Stimulated activated effector memory CD8-positive, alpha-beta T cell treated with anti-CD3 and anti-CD28 coated beads, Interleukin-12 subunit alpha, Interleukin-12 subunit beta, amount 100 ng/mL, for 72 hours (primary cell): ENCODE measurements at regions not wholly inside any gene's neighbourhood (a gene's known extent, or its start where the extent isn't known, plus 50 kb on each side); places are given as distances from the start of the nearest gene placed in this dataset.

ENCODE experiments used
- ATAC-seq: fragments of 150-1000 bp; cut with Tn5 transposase; 2 replicates; pipeline ENCODE4 v1.10.0; 2021
- DNase-seq, 2 donors: peaks; one replicate each; pipeline ENCODE4 v3.0.0; 2021 to 2022; ENCODE audit warnings: low spot score in 2 of 2
- H3K27ac Mint-ChIP-seq: one replicate; pipeline ENCODE4 v1.8.0; 2022; ENCODE audit warnings: mild to moderate bottlenecking, mixed read lengths
- H3K36me3 Mint-ChIP-seq: one replicate; pipeline ENCODE4 v1.8.0; 2022; ENCODE audit warnings: mild to moderate bottlenecking, mixed read lengths
- H3K4me1 Mint-ChIP-seq: one replicate; pipeline ENCODE4 v1.8.0; 2022; ENCODE audit warnings: mixed read lengths
- H3K4me3 Mint-ChIP-seq: one replicate; pipeline ENCODE4 v1.8.0; 2022; ENCODE audit warnings: mild to moderate bottlenecking, mixed read lengths
- H3K9me3 Mint-ChIP-seq: one replicate; pipeline ENCODE4 v1.8.0; 2022; ENCODE audit warnings: mixed read lengths

DNA sequence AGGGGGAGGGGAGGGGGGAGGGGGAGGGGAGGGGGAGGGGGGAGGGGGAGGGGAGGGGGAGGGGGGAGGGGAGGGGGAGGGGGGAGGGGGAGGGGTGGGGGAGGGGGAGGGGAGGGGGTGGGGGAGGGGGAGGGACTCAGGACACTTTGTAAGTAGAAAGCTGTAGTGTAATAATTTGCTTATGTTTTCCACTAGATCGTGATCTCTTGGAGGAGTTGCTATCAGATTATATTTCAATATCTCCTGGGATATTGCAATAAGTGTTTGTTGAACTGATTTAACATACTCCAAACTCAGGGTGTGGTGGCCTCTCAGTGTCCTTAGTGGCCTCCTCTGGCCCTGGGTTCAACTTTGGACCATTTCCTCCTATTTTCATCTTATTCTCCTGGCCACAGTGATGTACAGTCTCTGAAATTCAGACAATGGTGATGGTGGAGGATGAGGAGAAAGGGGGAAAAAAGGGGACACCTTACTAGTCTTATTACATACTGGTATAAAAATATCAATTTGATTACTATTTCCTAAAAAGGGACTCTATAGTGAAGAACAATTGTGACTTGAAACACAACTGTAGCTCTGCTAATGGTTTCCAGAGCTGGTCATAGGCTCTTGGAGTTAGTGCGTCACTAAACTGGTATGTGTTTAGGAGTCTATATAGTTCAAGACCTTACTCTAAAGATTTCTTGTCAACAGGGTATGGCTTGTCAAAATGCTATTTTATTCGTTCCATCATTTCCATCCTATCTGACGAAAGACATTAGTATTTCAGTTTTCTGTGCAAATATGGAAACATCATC lies 89.6 kb downstream of the DDX1 start:
- peaks cover 3% of the 10 kb centered on the region for H3K9me3 Mint-ChIP-seq
- H3K4me3 Mint-ChIP-seq: no peak overlapping the region
- ATAC-seq: no peak
- no peaks in the 10 kb centered on the region for H3K36me3 Mint-ChIP-seq
- H3K27ac Mint-ChIP-seq: no peak overlapping the region
- no peak for DNase-seq
- H3K4me1 Mint-ChIP-seq: no peaks in the 10 kb centered on the region

GRCh38 chr2:15682354-15682753 lies 90.7 kb downstream of the DDX1 start:
- H3K36me3 Mint-ChIP-seq: no peaks in the 10 kb centered on the region
- ATAC-seq (no peak), DNase-seq (no peak)
- H3K9me3 Mint-ChIP-seq: peaks cover 3% of the 10 kb centered on the region
- H3K4me1 Mint-ChIP-seq: no peaks in the 10 kb centered on the region
- no peak overlapping the region for H3K27ac Mint-ChIP-seq
- no peak overlapping the region for H3K4me3 Mint-ChIP-seq

GRCh38 chr2:15684161-15685039 lies 92.7 kb downstream of the DDX1 start:
- H3K4me3 Mint-ChIP-seq: no peak overlapping the region
- no peak overlapping the region for H3K27ac Mint-ChIP-seq
- ATAC-seq (peak; percentile 11), DNase-seq (no peak)
- H3K4me1 Mint-ChIP-seq: no peaks in the 10 kb centered on the region
- peaks cover 3% of the 10 kb centered on the region for H3K9me3 Mint-ChIP-seq
- no peaks in the 10 kb centered on the region for H3K36me3 Mint-ChIP-seq

DNA sequence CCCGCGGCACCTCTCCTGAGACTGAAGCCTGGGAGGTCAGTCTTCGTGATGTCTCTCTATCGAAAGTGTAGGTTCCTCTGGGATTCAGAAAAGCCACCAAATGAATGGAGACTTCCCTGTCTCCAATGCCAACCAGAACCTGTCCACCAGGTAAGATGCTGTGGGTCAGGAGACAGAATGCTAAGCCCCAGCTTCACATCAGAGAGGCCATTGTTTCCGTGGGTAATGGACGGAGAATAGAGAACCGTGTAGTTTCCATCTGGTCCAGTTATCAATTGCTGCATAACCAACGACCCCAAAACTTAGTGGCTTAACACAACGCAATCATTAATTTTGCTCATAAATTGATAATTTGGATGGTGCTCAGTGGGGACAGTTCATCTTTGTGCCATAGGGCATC lies 93.5 kb downstream of the DDX1 start:
- DNase-seq (no peak), ATAC-seq (no peak)
- no peak overlapping the region for H3K4me3 Mint-ChIP-seq
- H3K27ac Mint-ChIP-seq: no peak overlapping the region
- no peaks in the 10 kb centered on the region for H3K4me1 Mint-ChIP-seq
- H3K36me3 Mint-ChIP-seq: no peaks in the 10 kb centered on the region
- no peaks in the 10 kb centered on the region for H3K9me3 Mint-ChIP-seq

DNA sequence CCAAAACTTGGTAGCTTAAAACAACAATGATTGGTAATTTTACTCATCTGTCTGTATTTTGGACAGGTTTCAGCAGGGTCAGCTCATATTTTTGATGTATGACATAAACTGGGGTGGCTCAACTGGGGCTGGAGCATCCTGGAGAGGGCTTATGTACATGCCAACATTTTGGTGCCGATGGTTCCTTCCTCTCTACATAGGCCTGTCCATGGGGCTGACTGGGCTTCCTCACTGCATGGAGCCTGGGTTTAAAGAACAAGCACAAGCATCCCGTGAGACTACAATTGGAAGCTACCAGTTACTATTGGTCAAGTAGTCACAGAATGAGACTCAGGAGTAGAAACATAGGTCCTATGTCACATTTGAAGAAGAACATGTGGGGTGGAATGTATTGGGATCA lies 95.0 kb downstream of the DDX1 start:
- no peak for ATAC-seq
- no peak for DNase-seq
- no peaks in the 10 kb centered on the region for H3K9me3 Mint-ChIP-seq
- no peaks in the 10 kb centered on the region for H3K4me1 Mint-ChIP-seq
- no peak overlapping the region for H3K4me3 Mint-ChIP-seq
- no peaks in the 10 kb centered on the region for H3K36me3 Mint-ChIP-seq
- no peak overlapping the region for H3K27ac Mint-ChIP-seq

- no peaks in the 10 kb centered on the region for H3K36me3 Mint-ChIP-seq
- no peak for DNase-seq
- no peaks in the 10 kb centered on the region for H3K9me3 Mint-ChIP-seq
- H3K4me3 Mint-ChIP-seq: no peak overlapping the region
- H3K4me1 Mint-ChIP-seq: no peaks in the 10 kb centered on the region
- no peak overlapping the region for H3K27ac Mint-ChIP-seq
- no peak for ATAC-seq
These were observed 95.6 kb downstream of the DDX1 start for GRCh38 chr2:15687243-15687642.

- no peak for ATAC-seq
- no peak overlapping the region for H3K4me3 Mint-ChIP-seq
- no peak overlapping the region for H3K27ac Mint-ChIP-seq
- H3K36me3 Mint-ChIP-seq: no peaks in the 10 kb centered on the region
- H3K9me3 Mint-ChIP-seq: no peaks in the 10 kb centered on the region
- no peak for DNase-seq
- H3K4me1 Mint-ChIP-seq: no peaks in the 10 kb centered on the region
These were observed 96.1 kb downstream of the DDX1 start for GRCh38 chr2:15687720-15688119.

- Mint-ChIP-seq H3K4me1 (no peaks in the 10 kb centered on the region), H3K9me3 (no peaks in the 10 kb centered on the region), H3K36me3 (no peaks in the 10 kb centered on the region), H3K4me3 (no peak overlapping the region), H3K27ac (no peak overlapping the region)
- ATAC-seq: no peak
- no peak for DNase-seq
These were observed 97.4 kb downstream of the DDX1 start for GRCh38 chr2:15688924-15689568.

- Mint-ChIP-seq H3K36me3 (no peaks in the 10 kb centered on the region), H3K4me3 (no peak overlapping the region), H3K9me3 (no peaks in the 10 kb centered on the region), H3K27ac (no peak overlapping the region), H3K4me1 (no peaks in the 10 kb centered on the region)
- DNase-seq (no peak), ATAC-seq (no peak)
These were observed 98.0 kb downstream of the DDX1 start for GRCh38 chr2:15689654-15690053.

- Mint-ChIP-seq H3K36me3 (no peaks in the 10 kb centered on the region), H3K9me3 (no peaks in the 10 kb centered on the region), H3K4me1 (no peaks in the 10 kb centered on the region), H3K4me3 (no peak overlapping the region), H3K27ac (no peak overlapping the region)
- no peak for DNase-seq
- no peak for ATAC-seq
These were observed 100.1 kb downstream of the DDX1 start for GRCh38 chr2:15691586-15692310.

GRCh38 chr2:15692551-15693377 lies 101.1 kb downstream of the DDX1 start:
- H3K9me3 Mint-ChIP-seq: no peaks in the 10 kb centered on the region
- ATAC-seq (no peak), DNase-seq (no peak)
- no peaks in the 10 kb centered on the region for H3K36me3 Mint-ChIP-seq
- H3K27ac Mint-ChIP-seq: no peak overlapping the region
- no peaks in the 10 kb centered on the region for H3K4me1 Mint-ChIP-seq
- H3K4me3 Mint-ChIP-seq: no peak overlapping the region

DNA sequence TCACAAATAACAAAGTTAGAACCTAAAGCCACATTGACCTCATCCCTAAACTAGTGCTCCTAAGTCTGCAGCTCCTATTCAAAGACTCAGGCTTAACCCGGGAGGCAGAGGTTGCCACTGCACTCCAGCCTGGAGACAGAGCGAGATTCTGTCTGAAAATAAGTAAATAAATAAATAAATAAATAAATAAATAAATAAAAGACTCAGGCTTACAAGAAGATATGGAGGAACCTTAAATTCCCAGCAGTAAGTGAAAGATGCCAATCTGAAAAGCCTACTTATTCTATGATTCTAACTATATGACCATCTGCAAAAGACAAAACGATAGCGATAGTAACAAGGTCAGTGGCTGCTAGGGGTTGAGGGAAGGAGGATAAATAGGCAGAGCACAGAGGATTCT lies 101.7 kb downstream of the DDX1 start:
- Mint-ChIP-seq H3K4me1 (no peaks in the 10 kb centered on the region), H3K9me3 (no peaks in the 10 kb centered on the region), H3K4me3 (no peak overlapping the region), H3K36me3 (no peaks in the 10 kb centered on the region), H3K27ac (no peak overlapping the region)
- no peak for ATAC-seq
- no peak for DNase-seq

DNA sequence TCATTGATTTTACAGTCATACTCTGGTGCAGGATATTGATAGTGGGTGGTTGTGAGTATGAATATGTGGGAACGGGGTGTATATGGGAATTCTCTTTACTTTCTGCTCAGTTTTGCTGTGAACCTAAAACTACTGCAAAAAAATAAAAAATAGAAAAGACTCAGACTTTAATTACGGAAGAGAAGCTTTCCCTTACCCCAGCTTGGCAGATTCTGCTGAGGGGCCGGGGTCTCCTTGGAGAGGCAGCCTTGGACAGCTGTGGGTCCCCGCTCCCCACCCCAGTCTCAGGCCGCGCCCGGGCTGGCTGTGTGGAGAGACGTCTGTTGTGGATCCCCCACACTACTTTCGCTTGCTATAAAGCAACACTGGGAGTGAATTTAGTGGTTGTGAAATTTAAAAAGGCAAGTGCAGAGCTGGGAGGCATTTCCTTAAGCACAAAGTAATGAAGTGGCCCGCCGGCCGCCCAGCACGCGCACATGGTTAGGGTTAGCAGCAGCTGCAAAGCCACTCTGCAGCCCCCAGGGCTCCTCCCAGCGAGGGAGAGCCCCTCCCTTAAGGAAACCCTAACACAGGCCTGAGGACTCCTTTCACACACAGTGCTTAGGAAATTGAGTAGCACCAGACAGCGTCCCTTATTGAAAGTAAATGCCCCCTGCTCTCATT lies 102.4 kb downstream of the DDX1 start:
- DNase-seq (no peak), ATAC-seq (no peak)
- Mint-ChIP-seq H3K4me1 (no peaks in the 10 kb centered on the region), H3K4me3 (no peak overlapping the region), H3K27ac (no peak overlapping the region), H3K36me3 (no peaks in the 10 kb centered on the region), H3K9me3 (no peaks in the 10 kb centered on the region)

DNA sequence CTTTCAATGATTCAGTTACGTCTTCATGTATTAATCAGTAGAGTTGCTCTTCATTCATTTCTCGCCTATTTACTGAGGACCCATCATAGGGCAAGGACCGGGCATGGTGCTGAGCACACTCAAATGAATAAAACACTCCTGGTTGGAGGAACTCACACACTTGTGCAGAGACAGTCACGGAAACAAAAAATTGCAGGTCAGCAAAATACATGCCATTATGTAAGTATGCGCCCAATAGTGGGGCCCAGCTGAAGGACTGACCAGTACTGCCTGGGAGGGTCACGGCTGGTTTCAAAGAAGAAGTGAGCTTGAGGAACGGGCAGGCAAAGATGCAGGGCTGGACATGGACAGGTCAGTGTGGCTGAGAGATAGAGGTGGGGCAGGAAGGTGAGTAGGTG lies 102.9 kb downstream of the DDX1 start:
- DNase-seq (no peak), ATAC-seq (no peak)
- Mint-ChIP-seq H3K4me3 (no peak overlapping the region), H3K9me3 (no peaks in the 10 kb centered on the region), H3K4me1 (no peaks in the 10 kb centered on the region), H3K27ac (no peak overlapping the region), H3K36me3 (no peaks in the 10 kb centered on the region)
